ENCODE measurements at regions not wholly inside any gene's neighbourhood (a gene's known extent, or its start where the extent isn't known, plus 50 kb on each side); places are given as distances from the start of the nearest gene placed in this dataset.

GRCh38 chr16:65760874-65761273 lies 605.6 kb upstream of the CDH5 start:
- Histone ChIP-seq H3K4me2 (no peak overlapping the region), H4K20me1 (ENCODE audit: insufficient read depth) (no peaks in the 10 kb centered on the region), H2AFZ (ENCODE audit: low read depth) (no peak overlapping the region), H3K27me3 (ENCODE audit: insufficient read depth, low read depth) (no peaks in the 10 kb centered on the region), H3K36me3 (ENCODE audit: insufficient read depth) (no peaks in the 10 kb centered on the region), H3K79me2 (ENCODE audit: insufficient read depth, low read depth) (no peaks in the 10 kb centered on the region), H3K4me3 (IDR thresholded peaks at IDR 0.05; ENCODE audit: insufficient read depth, low read depth, low read length) (no peak overlapping the region), H3K27ac (no peak overlapping the region), H3K4me1 (ENCODE audit: low read depth, poor library complexity, severe bottlenecking) (peaks cover 9% of the 10 kb centered on the region), H3K9ac (no peak overlapping the region)
- TF ChIP-seq, protein P1, sequence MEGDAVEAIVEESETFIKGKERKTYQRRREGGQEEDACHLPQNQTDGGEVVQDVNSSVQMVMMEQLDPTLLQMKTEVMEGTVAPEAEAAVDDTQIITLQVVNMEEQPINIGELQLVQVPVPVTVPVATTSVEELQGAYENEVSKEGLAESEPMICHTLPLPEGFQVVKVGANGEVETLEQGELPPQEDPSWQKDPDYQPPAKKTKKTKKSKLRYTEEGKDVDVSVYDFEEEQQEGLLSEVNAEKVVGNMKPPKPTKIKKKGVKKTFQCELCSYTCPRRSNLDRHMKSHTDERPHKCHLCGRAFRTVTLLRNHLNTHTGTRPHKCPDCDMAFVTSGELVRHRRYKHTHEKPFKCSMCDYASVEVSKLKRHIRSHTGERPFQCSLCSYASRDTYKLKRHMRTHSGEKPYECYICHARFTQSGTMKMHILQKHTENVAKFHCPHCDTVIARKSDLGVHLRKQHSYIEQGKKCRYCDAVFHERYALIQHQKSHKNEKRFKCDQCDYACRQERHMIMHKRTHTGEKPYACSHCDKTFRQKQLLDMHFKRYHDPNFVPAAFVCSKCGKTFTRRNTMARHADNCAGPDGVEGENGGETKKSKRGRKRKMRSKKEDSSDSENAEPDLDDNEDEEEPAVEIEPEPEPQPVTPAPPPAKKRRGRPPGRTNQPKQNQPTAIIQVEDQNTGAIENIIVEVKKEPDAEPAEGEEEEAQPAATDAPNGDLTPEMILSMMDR (conservative IDR thresholded peaks at IDR 0.05; ENCODE audit: low read depth, low read length), result no peak

GRCh38 chr16:65758620-65759019 lies 607.9 kb upstream of the CDH5 start:
- no peaks in the 10 kb centered on the region for H3K36me3 ChIP-seq (ENCODE audit: insufficient read depth)
- H2AFZ ChIP-seq (ENCODE audit: low read depth), result no peak overlapping the region
- H3K4me2 ChIP-seq, result no peak overlapping the region
- H3K4me1 ChIP-seq (ENCODE audit: low read depth, poor library complexity, severe bottlenecking), result peaks cover 5% of the 10 kb centered on the region
- H4K20me1 ChIP-seq (ENCODE audit: insufficient read depth), result no peaks in the 10 kb centered on the region
- no peak overlapping the region for H3K9ac ChIP-seq
- TF ChIP-seq, protein P1 (conservative IDR thresholded peaks at IDR 0.05; ENCODE audit: low read depth, low read length), result no peak
- H3K27me3 ChIP-seq (ENCODE audit: insufficient read depth, low read depth), result no peaks in the 10 kb centered on the region
- H3K79me2 ChIP-seq (ENCODE audit: insufficient read depth, low read depth), result no peaks in the 10 kb centered on the region
- no peak overlapping the region for H3K27ac ChIP-seq
- no peak overlapping the region for H3K4me3 ChIP-seq (IDR thresholded peaks at IDR 0.05; ENCODE audit: insufficient read depth, low read depth, low read length)

DNA sequence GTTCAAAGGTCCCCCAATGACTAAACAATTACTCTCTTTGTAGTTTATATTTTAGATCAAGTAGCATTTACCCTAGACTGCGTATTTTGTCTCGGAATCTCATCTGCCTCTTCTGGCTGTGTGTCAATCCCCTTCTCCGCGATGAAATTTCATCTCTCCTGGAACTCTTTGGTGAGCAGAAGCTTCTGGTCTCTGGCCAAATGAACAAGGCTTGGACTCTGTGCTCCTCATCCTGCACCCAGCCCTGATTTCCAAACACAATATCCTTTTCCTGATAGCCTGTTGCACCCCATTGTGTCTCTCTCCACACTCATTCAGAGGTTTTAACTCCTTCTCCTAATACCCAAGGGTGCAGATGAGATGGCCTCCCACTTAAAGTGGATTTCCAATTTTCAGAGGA lies 609.4 kb upstream of the CDH5 start:
- TF ChIP-seq, protein P1 (conservative IDR thresholded peaks at IDR 0.05; ENCODE audit: low read depth, low read length), result no peak
- no peak overlapping the region for H3K4me3 ChIP-seq (IDR thresholded peaks at IDR 0.05; ENCODE audit: insufficient read depth, low read depth, low read length)
- no peak overlapping the region for H3K9ac ChIP-seq
- no peaks in the 10 kb centered on the region for H3K36me3 ChIP-seq (ENCODE audit: insufficient read depth)
- no peak overlapping the region for H3K4me2 ChIP-seq
- H3K27ac ChIP-seq, result no peak overlapping the region
- H4K20me1 ChIP-seq (ENCODE audit: insufficient read depth), result no peaks in the 10 kb centered on the region
- no peaks in the 10 kb centered on the region for H3K79me2 ChIP-seq (ENCODE audit: insufficient read depth, low read depth)
- no peak overlapping the region for H2AFZ ChIP-seq (ENCODE audit: low read depth)
- H3K27me3 ChIP-seq (ENCODE audit: insufficient read depth, low read depth), result no peaks in the 10 kb centered on the region
- no peaks in the 10 kb centered on the region for H3K4me1 ChIP-seq (ENCODE audit: low read depth, poor library complexity, severe bottlenecking)

DNA sequence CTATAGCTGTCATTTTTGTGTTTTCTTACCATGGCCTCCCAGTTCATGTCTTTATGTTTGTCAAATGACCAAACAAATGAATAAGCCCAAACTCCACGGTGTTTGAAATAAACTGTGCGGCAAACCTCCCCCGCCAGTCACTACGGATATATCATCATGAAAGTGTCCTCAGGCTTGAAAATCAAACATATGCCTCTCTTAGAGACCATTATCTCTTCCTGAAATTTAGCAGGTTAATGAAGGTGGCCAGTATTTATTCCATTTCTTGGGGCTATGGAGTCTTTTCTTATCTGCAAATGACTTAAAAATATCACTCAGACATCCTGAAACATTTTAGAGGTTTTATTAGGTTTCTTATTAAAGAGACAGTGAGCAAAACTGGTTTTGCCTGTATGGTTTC lies 610.3 kb upstream of the CDH5 start:
- H3K4me2 ChIP-seq, result no peak overlapping the region
- H3K27ac ChIP-seq, result no peak overlapping the region
- TF ChIP-seq, protein P1 (conservative IDR thresholded peaks at IDR 0.05; ENCODE audit: low read depth, low read length), result no peak
- no peaks in the 10 kb centered on the region for H3K79me2 ChIP-seq (ENCODE audit: insufficient read depth, low read depth)
- H3K9ac ChIP-seq, result no peak overlapping the region
- H3K36me3 ChIP-seq (ENCODE audit: insufficient read depth), result no peaks in the 10 kb centered on the region
- H3K4me1 ChIP-seq (ENCODE audit: low read depth, poor library complexity, severe bottlenecking), result no peaks in the 10 kb centered on the region
- no peak overlapping the region for H2AFZ ChIP-seq (ENCODE audit: low read depth)
- no peak overlapping the region for H3K4me3 ChIP-seq (IDR thresholded peaks at IDR 0.05; ENCODE audit: insufficient read depth, low read depth, low read length)
- no peaks in the 10 kb centered on the region for H4K20me1 ChIP-seq (ENCODE audit: insufficient read depth)
- H3K27me3 ChIP-seq (ENCODE audit: insufficient read depth, low read depth), result no peaks in the 10 kb centered on the region
